ENCODE measurements at regions not wholly inside any gene's neighbourhood (a gene's known extent, or its start where the extent isn't known, plus 50 kb on each side); places are given as distances from the start of the nearest gene placed in this dataset.
"Not testable (repeated sequence)": the region's sequence is repeated elsewhere in the genome, so short reads cannot be mapped to it uniquely, and the experiment has no call there.

DNA sequence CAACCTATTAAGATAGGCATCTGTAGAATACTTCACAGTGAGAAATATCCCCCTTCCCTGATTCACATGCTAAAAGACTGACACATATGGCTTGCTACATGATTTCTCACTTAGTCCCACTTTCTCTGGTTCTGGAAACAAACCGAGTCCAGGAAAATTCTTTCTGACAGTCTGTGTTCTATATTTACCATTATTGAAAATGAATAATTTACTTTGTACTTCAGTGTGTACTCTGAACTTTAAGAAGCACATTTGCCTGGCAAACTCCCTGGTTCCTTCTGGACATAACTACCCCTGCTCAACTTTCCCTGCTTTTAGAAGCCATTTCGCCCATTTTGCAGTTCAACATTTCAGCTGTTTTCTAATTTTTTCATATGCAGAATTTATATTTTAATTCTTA, 53.6 kb downstream of the APCS start:
- no peak for DNase-seq

DNA sequence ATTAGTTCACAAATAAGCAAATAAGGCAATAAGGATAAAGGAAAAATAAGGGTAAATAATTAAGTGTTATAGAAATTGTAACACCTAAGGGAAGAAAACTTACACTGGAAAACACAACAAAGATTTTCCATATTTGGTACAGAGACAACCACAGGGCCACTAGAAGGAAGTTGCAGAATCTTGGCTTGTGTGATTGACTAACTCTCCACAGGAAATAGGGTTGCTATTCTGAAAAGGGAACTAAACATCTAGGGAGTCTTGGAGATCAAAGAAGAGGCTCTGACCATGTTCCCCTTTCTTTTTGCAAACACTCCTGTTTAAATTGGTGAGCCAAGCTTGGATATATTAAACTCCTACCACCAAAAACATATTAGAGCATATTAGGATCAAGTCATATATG, 59.1 kb downstream of the APCS start:
- peak; percentile 88 for DNase-seq

GRCh38 chr1:159647616-159648015, 60.0 kb downstream of the APCS start:
- DNase-seq = no peak

DNA sequence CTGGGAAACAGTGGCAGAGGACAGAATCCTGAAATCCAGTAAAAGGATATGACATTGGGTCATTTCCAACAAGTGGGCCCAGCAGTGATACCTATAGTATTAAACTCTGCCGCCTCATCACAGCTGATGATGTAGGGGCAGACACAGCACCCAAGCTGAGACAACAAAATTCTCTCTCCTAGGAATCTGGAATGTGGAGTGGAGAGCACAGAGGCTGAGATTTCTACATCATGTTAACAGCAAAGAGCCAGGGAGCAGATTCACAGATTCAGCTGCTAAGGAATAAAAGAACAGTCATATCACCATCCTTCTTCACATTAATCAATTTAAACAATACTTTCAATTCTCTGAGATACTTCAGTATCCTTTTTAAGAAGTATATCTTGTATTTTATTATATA, 61.9 kb downstream of the CRP start:
- DNase-seq = no peak

GRCh38 chr1:159653201-159653600, 61.2 kb downstream of the CRP start:
- no peak for DNase-seq

DNA sequence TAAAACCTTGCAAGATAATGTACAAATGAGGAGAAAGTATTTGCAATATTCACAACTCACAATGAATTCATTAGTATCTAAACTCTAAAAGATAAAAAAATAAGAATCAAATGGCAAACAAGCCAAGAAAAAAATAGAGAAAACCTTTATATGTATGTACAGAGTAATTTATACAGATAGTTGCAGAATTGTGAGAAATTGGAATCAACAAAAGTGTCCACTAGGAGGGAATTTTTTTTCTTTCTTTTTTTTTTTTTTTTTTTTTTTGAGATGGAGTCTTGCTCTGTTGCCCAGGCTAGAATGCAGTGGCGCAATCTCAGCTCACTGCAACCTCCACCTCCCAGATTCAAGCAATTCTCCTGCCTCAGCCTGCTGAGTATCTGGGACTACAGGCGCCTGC, 56.9 kb downstream of the CRP start:
- DNase-seq = not testable (repeated sequence)
